Keratinocyte (primary cell): ENCODE measurements at regions not wholly inside any gene's neighbourhood (a gene's known extent, or its start where the extent isn't known, plus 50 kb on each side); places are given as distances from the start of the nearest gene placed in this dataset.

Experiments
- CTCF ChIP-seq, 3 experiments: IDR thresholded peaks in 1 of 3; conservative IDR thresholded peaks in 1 of 3; optimal IDR thresholded peaks in 1 of 3; 2 replicates in 2 of 3; 3 replicates in 1 of 3; pipeline versions ENCODE3 to v1.5.1; 2011; ENCODE audit warnings: low read length in 3 of 3, mild to moderate bottlenecking in 3 of 3, moderate library complexity in 2 of 3, control low read depth in 1 of 3, inconsistent platforms in 1 of 3; ENCODE audit not compliant: insufficient read depth in 2 of 3; ENCODE audit errors: extremely low read depth in 1 of 3
- EZH2 ChIP-seq: IDR thresholded peaks from one replicate; pipeline ENCODE4 v1.6.1; 2012; ENCODE audit warnings: inconsistent platforms, mild to moderate bottlenecking, low read length, moderate library complexity

- TF ChIP-seq EZH2 (no peak), CTCF (optimal IDR thresholded peaks at IDR 0.05 in 1 of 3, IDR thresholded peaks at IDR 0.05 in 1 of 3, conservative IDR thresholded peaks at IDR 0.05 in 1 of 3; ENCODE audit: extremely low read depth in 1 of 3, insufficient read depth in 2 of 3, low read length in 3 of 3) (no peak)
Observed at GRCh38 chr21:35342440-35342839, 293.3 kb upstream of the RUNX1 start.
